Muscle of leg (tissue), 3 donors: ENCODE measurements at regions not wholly inside any gene's neighbourhood (a gene's known extent, or its start where the extent isn't known, plus 50 kb on each side); places are given as distances from the start of the nearest gene placed in this dataset.
"Not testable (repeated sequence)": the region's sequence is repeated elsewhere in the genome, so short reads cannot be mapped to it uniquely, and the experiment has no call there.

Experiments
- DNase-seq: peaks from one replicate; pipeline ENCODE4 v3.0.0; 2013
- H3K27ac ChIP-seq: one replicate; pipeline ENCODE4 v1.5.1; 2013; ENCODE audit warnings: mild to moderate bottlenecking, low read length, control low read depth
- H3K27me3 ChIP-seq: one replicate; pipeline ENCODE4 v1.6.1; 2013; ENCODE audit warnings: low read length; ENCODE audit not compliant: control insufficient read depth, insufficient read depth
- H3K36me3 ChIP-seq: one replicate; pipeline ENCODE4 v1.6.1; 2013; ENCODE audit warnings: low read length; ENCODE audit not compliant: control insufficient read depth, insufficient read depth
- H3K4me1 ChIP-seq: one replicate; pipeline ENCODE4 v1.6.1; 2013; ENCODE audit warnings: low read length; ENCODE audit not compliant: control insufficient read depth, insufficient read depth
- H3K4me3 ChIP-seq: one replicate; pipeline ENCODE4 v1.5.1; 2013; ENCODE audit warnings: low read length, control low read depth
- H3K9me3 ChIP-seq: replicated peaks from 2 replicates; pipeline ENCODE4 v1.6.1; 2013; ENCODE audit warnings: low read depth, low read length; ENCODE audit not compliant: control insufficient read depth
- whole genome bisulfite sequencing: methylation state at CpG from one replicate; pipeline ENCODE4 v1.1.5; 2013; ENCODE audit warnings: missing lambda C conversion rate; ENCODE audit not compliant: insufficient coverage; 5-methylcytosine and 5-hydroxymethylcytosine counted together

DNA sequence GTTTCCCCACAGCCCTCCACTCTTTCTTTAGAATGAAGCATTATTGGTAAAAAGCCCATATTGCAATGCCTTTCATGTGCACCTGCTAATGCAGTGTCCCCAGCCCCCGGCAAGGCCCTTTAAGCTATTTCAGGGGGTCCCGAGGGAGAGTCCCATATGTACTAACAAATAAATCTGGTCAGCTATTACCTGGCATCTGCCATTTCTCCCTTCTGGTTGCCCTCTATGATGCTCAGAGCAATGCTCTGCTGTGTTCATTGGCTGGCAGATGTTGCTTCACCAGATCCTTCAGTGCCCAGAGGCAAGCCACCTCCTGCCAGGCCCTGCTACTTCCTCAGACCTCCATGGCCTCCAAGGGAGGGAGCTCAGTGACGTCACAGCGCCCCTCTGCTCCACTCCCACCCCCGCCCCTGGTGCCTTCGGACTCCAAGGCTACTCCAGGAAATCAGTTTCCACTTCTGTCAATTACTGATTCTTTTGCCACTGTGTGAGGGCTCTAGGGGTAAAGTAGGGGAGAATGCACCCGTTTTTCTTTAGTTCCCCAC, 201.1 kb upstream of the GLRA1 start:
- H3K4me1 ChIP-seq = no peaks in the 10 kb centered on the region
- no peak for DNase-seq
- H3K4me3 ChIP-seq = no peak overlapping the region
- no peaks in the 10 kb centered on the region for H3K9me3 ChIP-seq
- no peak overlapping the region for H3K27ac ChIP-seq
- no peaks in the 10 kb centered on the region for H3K36me3 ChIP-seq
- H3K27me3 ChIP-seq = no peaks in the 10 kb centered on the region
- 39% methylated on average over 5 of the region's 7 CpGs for WGBS

DNA sequence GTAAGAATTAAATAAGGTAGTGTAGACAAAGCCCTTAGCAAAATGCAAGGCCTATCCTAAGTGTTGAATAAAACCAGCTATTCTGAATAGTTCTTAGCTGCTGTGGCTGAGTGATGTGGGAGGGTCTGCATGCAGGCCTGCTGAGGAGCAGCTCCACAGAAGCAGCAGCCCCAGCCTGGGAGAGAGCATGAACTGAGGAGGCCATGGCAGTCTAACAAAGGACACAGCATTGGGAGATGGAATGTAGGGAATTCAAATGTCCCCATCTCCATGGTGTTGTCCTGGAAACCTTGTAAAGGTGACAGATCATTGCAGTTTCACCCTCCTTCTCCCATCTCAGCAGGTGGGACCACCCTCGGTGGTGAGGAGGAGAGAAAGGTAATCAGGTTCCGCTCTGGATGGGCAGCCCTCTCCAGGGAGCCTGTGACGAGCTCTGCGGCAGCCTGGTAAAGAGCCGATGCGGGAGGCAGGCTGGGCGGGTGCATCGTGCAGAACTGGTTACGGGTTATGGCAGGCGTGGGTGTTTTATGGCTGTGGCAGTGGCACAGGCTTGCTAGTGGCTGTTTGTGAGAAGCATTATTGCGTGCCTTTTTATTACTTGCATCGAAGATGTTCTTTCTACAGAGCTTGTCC, 199.9 kb upstream of the GLRA1 start:
- no peak for DNase-seq
- Histone ChIP-seq H3K27ac (no peak overlapping the region), H3K9me3 (no peaks in the 10 kb centered on the region), H3K4me3 (no peak overlapping the region), H3K4me1 (no peaks in the 10 kb centered on the region), H3K36me3 (no peaks in the 10 kb centered on the region), H3K27me3 (no peaks in the 10 kb centered on the region)
- 75% methylated on average over 7 of the region's 12 CpGs for whole genome bisulfite sequencing

DNA sequence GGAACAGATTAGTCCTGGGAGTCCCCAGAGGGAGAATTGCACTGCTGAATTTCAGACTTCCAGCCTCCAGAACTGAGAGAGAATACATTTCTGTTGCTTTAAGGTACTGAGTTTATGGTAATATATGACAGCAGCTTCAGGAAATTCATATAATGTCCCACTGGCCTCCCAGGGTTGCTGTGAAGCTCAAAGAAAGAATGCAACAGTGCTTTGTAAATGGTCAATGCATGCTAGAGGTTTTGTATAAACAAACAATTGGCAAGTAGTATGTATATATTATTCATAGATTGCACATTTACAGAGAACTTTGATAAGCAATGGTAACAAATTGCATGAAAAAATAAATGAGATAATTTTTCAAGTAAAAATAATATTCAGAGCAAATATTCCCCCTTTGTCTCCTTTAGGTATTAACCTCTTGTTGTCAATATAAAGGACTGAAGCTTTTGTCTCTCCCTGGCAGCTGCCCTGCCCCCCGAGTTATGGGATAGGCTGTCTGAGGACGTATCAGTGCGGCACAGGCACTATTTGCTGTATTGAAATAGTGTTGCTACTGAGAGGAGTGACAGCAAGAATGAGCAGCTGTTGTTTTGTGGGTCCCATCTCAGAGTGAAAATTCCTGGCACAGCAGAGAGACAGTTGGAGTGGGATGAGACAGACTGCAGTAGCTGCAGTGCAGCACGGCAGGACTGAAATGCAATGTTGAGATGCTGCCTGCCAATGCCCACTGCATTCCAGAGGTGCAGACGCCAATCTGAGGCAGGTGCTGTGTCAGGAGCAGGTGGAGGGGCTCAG, 194.2 kb upstream of the GLRA1 start:
- peak; percentile 68 for DNase-seq

DNA sequence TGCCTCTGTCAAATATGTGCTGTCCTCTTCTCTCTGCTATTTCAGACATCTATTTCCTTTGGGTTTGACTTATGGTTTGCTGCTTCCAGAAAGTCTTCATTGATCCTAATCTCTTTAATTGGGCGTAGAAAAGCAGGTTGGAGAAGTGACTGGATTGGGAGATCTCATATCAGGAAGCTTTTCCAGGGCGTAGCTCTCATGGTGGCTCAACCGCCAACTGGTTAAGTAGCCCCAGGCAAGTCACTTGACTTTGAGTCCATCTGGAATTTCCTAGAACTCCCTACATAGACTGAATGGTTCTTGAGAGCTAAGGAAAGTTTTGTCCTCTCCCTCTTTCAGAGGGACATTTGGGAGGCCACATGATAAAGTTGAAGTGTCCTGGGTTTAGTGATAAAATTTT, 192.3 kb upstream of the GLRA1 start:
- H3K27ac ChIP-seq = no peak overlapping the region
- peaks cover 10% of the 10 kb centered on the region for H3K4me1 ChIP-seq
- H3K4me3 ChIP-seq = no peak overlapping the region
- no peak for DNase-seq
- no peaks in the 10 kb centered on the region for H3K36me3 ChIP-seq
- WGBS = 80% methylated on average over 1 of the region's 3 CpGs
- H3K9me3 ChIP-seq = no peaks in the 10 kb centered on the region
- no peaks in the 10 kb centered on the region for H3K27me3 ChIP-seq

More for the DNA sequence above, 194.2 kb upstream of the GLRA1 start:
- Histone ChIP-seq H3K9me3 (no peaks in the 10 kb centered on the region), H3K36me3 (no peaks in the 10 kb centered on the region), H3K4me1 (peaks cover 10% of the 10 kb centered on the region), H3K4me3 (no peak overlapping the region), H3K27ac (no peak overlapping the region), H3K27me3 (no peaks in the 10 kb centered on the region)
- WGBS = 45% methylated on average over 4 of the region's 5 CpGs

DNA sequence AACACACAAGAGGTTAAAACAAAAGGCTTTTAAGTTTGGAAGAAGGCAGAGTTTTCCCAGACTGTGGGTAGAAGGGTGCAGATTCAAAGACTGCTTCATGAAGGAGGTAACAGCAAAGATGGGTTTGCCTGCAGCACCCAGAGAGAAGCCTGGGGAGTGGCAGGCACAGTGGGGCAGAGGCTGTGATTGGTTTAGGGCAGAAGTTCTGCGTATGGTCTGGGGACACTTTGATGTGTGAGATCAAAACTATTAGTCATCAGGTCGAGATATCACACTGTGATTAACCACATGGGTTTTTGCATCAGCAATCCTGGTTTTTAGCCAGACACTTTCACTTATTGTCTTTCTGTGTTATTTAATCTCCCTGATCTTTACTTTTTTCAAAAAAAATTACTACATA, 188.8 kb upstream of the GLRA1 start:
- WGBS = no CpG with 5 or more reads among the region's 2 CpGs
- no peaks in the 10 kb centered on the region for H3K27me3 ChIP-seq
- no peak overlapping the region for H3K27ac ChIP-seq
- H3K36me3 ChIP-seq = no peaks in the 10 kb centered on the region
- no peaks in the 10 kb centered on the region for H3K9me3 ChIP-seq
- peaks cover 4% of the 10 kb centered on the region for H3K4me1 ChIP-seq
- DNase-seq = no peak
- H3K4me3 ChIP-seq = no peak overlapping the region

DNA sequence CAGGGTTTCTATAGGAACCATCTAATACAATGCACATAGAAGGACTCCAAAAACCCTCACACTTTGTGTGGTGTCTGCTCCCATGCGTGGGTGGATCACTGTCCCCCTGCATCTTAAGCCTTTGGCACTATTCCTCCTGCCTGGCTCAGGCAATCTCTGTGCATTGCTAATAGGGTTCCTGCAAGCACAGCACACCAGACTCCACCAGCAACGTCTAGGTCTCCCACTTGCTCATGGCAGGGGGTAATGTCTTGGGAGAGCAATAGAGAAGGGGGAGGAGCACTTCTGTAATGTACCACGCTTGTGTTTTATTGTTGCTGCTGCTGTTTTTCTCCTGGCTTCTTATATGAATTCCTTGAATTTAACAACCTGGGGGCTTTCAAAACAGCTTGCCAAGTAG, 182.6 kb upstream of the GLRA1 start:
- Histone ChIP-seq H3K9me3 (no peaks in the 10 kb centered on the region), H3K4me1 (no peaks in the 10 kb centered on the region), H3K4me3 (no peak overlapping the region), H3K27me3 (no peaks in the 10 kb centered on the region), H3K27ac (no peak overlapping the region), H3K36me3 (no peaks in the 10 kb centered on the region)
- no peak for DNase-seq
- WGBS = no CpG with 5 or more reads among the region's 3 CpGs

DNA sequence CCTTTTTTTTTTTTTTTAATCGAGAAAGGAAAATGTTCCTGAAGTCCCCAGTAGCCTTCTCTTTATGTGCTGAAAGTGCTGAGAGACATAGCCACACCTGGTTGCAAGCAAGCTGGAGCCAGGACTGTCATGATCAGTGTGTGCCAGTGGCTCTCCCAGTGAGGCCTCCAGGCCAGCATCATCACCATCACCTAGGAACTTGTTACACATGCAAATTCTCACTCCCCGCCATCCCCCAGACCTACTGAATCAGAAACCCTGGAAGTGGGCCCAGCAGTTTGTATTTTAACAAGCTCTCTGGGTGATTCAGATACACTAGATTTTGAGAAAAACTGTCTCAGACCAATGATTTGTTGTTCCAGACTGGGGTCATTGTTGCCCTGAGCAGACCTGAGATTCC, 181.9 kb upstream of the GLRA1 start:
- Histone ChIP-seq H3K4me1 (no peaks in the 10 kb centered on the region), H3K27me3 (no peaks in the 10 kb centered on the region), H3K36me3 (no peaks in the 10 kb centered on the region), H3K9me3 (no peaks in the 10 kb centered on the region), H3K4me3 (no peak overlapping the region), H3K27ac (no peak overlapping the region)
- no peak for DNase-seq
- no CpG with 5 or more reads among the region's 2 CpGs for WGBS

DNA sequence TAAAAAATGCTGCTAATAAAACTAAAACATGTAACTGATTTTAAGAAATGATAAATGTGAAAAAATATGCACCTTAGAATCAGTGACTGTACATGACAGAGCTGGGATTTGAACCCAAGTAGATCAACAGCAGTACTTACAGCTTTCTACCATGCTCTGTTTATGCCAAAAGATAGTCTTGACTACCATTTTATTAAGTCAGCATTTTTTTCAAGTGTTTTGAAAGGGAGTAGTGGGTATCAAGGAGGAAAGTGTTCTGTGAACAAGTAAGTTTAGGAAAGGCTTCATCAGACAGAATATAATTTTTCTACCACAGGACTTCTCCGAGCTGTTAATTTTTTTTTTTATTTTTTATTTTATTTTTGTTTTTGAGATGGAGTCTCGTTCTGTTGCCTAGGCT, 180.4 kb upstream of the GLRA1 start:
- WGBS = no CpG with 5 or more reads among the region's 2 CpGs
- no peak for DNase-seq
- no peak overlapping the region for H3K4me3 ChIP-seq
- H3K9me3 ChIP-seq = no peaks in the 10 kb centered on the region
- no peaks in the 10 kb centered on the region for H3K4me1 ChIP-seq
- no peaks in the 10 kb centered on the region for H3K36me3 ChIP-seq
- no peaks in the 10 kb centered on the region for H3K27me3 ChIP-seq
- no peak overlapping the region for H3K27ac ChIP-seq

DNA sequence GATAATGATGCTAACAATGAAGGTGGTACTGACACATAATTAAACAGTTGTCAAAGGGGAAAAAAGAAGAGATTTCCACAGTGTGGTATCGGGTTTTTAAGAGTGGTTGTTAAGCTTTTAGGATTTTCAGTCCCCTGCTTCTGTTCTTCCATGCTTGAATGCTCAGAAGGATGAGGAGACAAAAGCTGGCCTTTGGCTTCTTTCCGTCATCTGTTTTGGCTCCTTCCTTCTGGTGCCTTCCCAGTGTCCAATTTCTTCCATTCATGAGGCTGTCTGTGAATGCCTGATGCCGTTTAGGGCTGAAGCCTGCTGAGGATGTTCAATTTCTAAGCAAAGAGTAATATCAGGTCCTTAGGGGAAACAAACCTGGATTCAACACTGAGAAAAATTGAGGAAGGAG, 179.6 kb upstream of the GLRA1 start:
- Histone ChIP-seq H3K9me3 (no peaks in the 10 kb centered on the region), H3K36me3 (no peaks in the 10 kb centered on the region), H3K4me1 (no peaks in the 10 kb centered on the region), H3K4me3 (no peak overlapping the region), H3K27me3 (no peaks in the 10 kb centered on the region), H3K27ac (no peak overlapping the region)
- 0% methylated on average over 1 of the region's 3 CpGs for WGBS
- no peak for DNase-seq

DNA sequence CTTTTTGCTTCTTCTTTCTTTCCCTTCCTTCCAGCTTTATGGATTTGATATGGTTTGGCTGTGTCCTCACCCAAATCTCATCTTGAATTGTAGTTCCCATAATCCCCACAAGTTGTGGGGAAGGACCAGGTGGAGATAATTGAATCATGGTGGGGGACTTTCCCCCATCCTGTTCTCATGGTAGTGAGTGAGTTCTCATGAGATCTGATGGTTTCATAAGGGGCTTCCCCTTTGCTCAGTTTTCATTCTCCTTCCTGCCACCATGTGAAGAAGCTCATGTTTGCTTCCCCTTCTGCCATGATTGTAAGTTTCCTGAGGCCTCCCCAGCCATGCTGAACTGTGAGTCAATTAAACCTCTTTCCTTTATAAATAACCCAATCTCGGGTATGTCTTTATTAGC, 178.3 kb upstream of the GLRA1 start:
- not testable (repeated sequence) for H3K4me1 ChIP-seq, DNase-seq, H3K9me3 ChIP-seq, H3K27ac ChIP-seq, H3K4me3 ChIP-seq, H3K36me3 ChIP-seq, H3K27me3 ChIP-seq
- WGBS = no CpG with 5 or more reads among the region's 1 CpG
